Fibroblast of lung (primary cell): ENCODE measurements at regions not wholly inside any gene's neighbourhood (a gene's known extent, or its start where the extent isn't known, plus 50 kb on each side); places are given as distances from the start of the nearest gene placed in this dataset.

Experiments used
- EZH2 ChIP-seq: IDR thresholded peaks from 2 replicates; pipeline ENCODE4 v1.5.1; 2012; ENCODE audit warnings: low read length, control low read depth, mild to moderate bottlenecking; ENCODE audit errors: missing control alignments
- TF ChIP-seq, protein P1 (sequence below), 2 donors: IDR thresholded peaks in 1 of 2; conservative IDR thresholded peaks in 1 of 2; 1 replicate in 1 of 2; 2 replicates in 1 of 2; pipeline ENCODE4 v1.5.1; 2011 to 2012; ENCODE audit warnings: low read length in 2 of 2, control low read depth in 1 of 2, inconsistent platforms in 1 of 2, low read depth in 1 of 2, mild to moderate bottlenecking in 1 of 2

DNA sequence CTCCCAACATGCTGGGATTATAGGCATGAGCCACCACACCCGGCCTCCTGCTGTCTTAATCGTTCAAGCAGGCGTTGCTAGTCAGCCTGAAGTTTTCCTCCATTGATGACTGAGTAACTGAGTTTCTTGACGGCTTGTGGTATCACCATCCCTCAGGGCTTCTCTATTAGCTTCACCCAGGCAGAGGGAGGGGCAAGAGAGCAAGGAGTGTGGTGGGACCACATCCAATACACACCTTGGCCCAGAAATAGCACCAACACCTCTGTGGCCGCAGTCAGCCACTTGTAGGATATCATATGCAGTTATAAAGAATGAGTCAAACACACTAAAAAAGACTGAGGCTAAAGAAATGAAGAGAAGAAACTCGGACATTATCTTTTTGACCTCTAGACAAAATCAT is 1009.4 kb upstream of the CELF4 start:
- TF ChIP-seq, protein P1, sequence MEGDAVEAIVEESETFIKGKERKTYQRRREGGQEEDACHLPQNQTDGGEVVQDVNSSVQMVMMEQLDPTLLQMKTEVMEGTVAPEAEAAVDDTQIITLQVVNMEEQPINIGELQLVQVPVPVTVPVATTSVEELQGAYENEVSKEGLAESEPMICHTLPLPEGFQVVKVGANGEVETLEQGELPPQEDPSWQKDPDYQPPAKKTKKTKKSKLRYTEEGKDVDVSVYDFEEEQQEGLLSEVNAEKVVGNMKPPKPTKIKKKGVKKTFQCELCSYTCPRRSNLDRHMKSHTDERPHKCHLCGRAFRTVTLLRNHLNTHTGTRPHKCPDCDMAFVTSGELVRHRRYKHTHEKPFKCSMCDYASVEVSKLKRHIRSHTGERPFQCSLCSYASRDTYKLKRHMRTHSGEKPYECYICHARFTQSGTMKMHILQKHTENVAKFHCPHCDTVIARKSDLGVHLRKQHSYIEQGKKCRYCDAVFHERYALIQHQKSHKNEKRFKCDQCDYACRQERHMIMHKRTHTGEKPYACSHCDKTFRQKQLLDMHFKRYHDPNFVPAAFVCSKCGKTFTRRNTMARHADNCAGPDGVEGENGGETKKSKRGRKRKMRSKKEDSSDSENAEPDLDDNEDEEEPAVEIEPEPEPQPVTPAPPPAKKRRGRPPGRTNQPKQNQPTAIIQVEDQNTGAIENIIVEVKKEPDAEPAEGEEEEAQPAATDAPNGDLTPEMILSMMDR (conservative IDR thresholded peaks at IDR 0.05 in 1 of 2, IDR thresholded peaks at IDR 0.05 in 1 of 2; ENCODE audit: low read depth in 1 of 2, low read length in 2 of 2) = no peak
- no peak for TF ChIP-seq EZH2
